ENCODE measurements at regions not wholly inside any gene's neighbourhood (a gene's known extent, or its start where the extent isn't known, plus 50 kb on each side); places are given as distances from the start of the nearest gene placed in this dataset.

GRCh38 chr15:45962733-45963132, 327.9 kb downstream of the SQOR start:
- no peak for TF ChIP-seq E2F2 (CRISPR knock-in tag; IDR thresholded peaks at IDR 0.05; ENCODE audit: borderline replicate concordance)
- no peak for TF ChIP-seq CAMTA2 (CRISPR knock-in tag; IDR thresholded peaks at IDR 0.05; ENCODE audit: borderline replicate concordance)
